ENCODE measurements at regions not wholly inside any gene's neighbourhood (a gene's known extent, or its start where the extent isn't known, plus 50 kb on each side); places are given as distances from the start of the nearest gene placed in this dataset.

DNA sequence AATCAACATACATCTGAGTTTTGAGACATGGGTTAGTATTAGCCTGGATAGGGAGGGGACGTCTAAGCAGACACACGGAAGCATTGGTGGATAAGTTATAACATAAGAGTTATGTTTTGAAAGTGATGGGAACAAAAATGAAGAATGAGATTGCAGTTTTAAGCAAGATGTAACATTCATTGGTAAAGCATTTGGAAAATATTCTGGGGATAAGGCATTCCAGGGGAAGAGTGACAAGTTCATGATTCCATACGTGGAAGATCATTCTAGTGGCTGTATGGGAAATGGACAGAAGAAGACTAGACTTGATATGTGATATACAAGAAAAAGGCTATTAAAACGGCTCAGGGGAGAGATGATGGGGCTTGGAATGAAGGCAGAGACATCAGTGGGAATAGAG lies 632.9 kb downstream of the CDH8 start:
- TF ChIP-seq, protein P1, sequence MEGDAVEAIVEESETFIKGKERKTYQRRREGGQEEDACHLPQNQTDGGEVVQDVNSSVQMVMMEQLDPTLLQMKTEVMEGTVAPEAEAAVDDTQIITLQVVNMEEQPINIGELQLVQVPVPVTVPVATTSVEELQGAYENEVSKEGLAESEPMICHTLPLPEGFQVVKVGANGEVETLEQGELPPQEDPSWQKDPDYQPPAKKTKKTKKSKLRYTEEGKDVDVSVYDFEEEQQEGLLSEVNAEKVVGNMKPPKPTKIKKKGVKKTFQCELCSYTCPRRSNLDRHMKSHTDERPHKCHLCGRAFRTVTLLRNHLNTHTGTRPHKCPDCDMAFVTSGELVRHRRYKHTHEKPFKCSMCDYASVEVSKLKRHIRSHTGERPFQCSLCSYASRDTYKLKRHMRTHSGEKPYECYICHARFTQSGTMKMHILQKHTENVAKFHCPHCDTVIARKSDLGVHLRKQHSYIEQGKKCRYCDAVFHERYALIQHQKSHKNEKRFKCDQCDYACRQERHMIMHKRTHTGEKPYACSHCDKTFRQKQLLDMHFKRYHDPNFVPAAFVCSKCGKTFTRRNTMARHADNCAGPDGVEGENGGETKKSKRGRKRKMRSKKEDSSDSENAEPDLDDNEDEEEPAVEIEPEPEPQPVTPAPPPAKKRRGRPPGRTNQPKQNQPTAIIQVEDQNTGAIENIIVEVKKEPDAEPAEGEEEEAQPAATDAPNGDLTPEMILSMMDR (IDR thresholded peaks at IDR 0.05), result no peak
- TF ChIP-seq EP300 (IDR thresholded peaks at IDR 0.05) (no peak), POLR2A (IDR thresholded peaks at IDR 0.05) (no peak), POLR2AphosphoS5 (IDR thresholded peaks at IDR 0.05) (no peak)

All from stomach (tissue), 4 donors.